ENCODE measurements at regions not wholly inside any gene's neighbourhood (a gene's known extent, or its start where the extent isn't known, plus 50 kb on each side); places are given as distances from the start of the nearest gene placed in this dataset.

DNA sequence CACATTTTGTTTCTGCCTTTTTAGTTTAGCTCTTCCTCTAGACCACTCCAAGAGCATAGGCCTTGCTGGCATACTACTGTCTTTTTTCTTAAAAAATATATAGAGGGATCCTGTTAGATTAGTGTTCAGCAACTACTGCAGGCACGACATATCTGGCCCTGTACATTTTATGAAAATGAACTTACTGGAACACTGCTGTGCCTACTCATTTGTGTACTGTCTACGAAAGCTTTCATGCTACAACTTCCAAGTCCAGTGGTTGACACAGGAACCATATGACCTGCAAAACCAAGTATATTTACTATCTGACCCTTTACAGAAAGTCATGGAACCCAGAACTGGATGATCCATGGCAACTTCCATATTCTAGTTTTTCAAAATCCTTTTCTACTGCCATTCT is 66.6 kb upstream of the SPTLC3 start:
- no peak for TF ChIP-seq EZH2 (IDR thresholded peaks at IDR 0.05; ENCODE audit: low read length)
- TF ChIP-seq, protein P1, sequence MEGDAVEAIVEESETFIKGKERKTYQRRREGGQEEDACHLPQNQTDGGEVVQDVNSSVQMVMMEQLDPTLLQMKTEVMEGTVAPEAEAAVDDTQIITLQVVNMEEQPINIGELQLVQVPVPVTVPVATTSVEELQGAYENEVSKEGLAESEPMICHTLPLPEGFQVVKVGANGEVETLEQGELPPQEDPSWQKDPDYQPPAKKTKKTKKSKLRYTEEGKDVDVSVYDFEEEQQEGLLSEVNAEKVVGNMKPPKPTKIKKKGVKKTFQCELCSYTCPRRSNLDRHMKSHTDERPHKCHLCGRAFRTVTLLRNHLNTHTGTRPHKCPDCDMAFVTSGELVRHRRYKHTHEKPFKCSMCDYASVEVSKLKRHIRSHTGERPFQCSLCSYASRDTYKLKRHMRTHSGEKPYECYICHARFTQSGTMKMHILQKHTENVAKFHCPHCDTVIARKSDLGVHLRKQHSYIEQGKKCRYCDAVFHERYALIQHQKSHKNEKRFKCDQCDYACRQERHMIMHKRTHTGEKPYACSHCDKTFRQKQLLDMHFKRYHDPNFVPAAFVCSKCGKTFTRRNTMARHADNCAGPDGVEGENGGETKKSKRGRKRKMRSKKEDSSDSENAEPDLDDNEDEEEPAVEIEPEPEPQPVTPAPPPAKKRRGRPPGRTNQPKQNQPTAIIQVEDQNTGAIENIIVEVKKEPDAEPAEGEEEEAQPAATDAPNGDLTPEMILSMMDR (optimal IDR thresholded peaks at IDR 0.05 in 1 of 3, IDR thresholded peaks at IDR 0.05 in 1 of 3, conservative IDR thresholded peaks at IDR 0.05 in 1 of 3; ENCODE audit: extremely low read depth in 1 of 3, insufficient read depth in 2 of 3, low read length in 3 of 3), result no peak
- Histone ChIP-seq H3K79me2 (ENCODE audit: control insufficient read depth, insufficient read depth, low read length) (no peaks in the 10 kb centered on the region), H2AFZ (ENCODE audit: control insufficient read depth, low read length) (no peak overlapping the region), H3K4me3 (ENCODE audit: control insufficient read depth in 2 of 3, extremely low read depth in 1 of 3, insufficient read depth in 2 of 3, low read depth in 1 of 3, low read length in 3 of 3) (no peak overlapping the region), H3K4me2 (ENCODE audit: control insufficient read depth, extremely low read depth, insufficient read depth, low read depth, low read length) (no peak overlapping the region), H3K36me3 (ENCODE audit: control insufficient read depth in 2 of 2, extremely low read depth in 1 of 2, insufficient read depth in 2 of 2, low read length in 2 of 2) (no peaks in the 10 kb centered on the region), H4K20me1 (ENCODE audit: control insufficient read depth, extremely low read depth, insufficient read depth, low read length) (no peaks in the 10 kb centered on the region), H3K27me3 (ENCODE audit: control insufficient read depth, extremely low read depth, insufficient read depth, low read length) (no peaks in the 10 kb centered on the region), H3K9me3 (ENCODE audit: control insufficient read depth, low read depth, low read length) (no peaks in the 10 kb centered on the region), H3K9me1 (ENCODE audit: control insufficient read depth, extremely low read depth, insufficient read depth, low read length) (no peaks in the 10 kb centered on the region), H3K27ac (ENCODE audit: control insufficient read depth, insufficient read depth, low read length) (no peak overlapping the region), H3K4me1 (ENCODE audit: control insufficient read depth, extremely low read depth, insufficient read depth, low read length) (peaks cover 3% of the 10 kb centered on the region), H3K9ac (ENCODE audit: control insufficient read depth, extremely low read depth, insufficient read depth, low read length) (no peak overlapping the region)
- no peak for FAIRE-seq
- dilution Hi-C loops (cut with MboI; ENCODE audit: extremely low pct_ligation_motif_present, low sequenced_read_pairs), result no loop called here
- DNase-seq (ENCODE audit: low read depth, low spot score), result no peak

DNA sequence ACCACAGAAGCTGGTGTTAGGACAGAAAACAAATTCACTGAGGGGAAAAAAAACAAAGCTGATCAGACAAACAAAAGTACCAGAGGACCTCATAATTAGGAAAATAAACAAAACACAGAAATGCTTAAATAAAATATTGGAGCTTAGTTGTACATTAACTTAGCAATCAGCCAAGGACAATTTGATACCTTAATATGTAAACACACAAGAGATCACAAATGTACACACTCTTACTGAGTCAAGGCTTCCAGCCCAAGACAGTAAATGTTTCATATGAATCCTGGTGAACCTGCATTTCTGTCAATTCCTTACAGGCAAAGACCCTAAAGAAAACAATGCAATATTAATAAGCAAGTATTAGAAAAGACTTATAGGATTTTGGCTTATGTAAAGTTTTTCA is 62.0 kb upstream of the SPTLC3 start:
- no peak overlapping the region for H3K4me3 ChIP-seq (ENCODE audit: control insufficient read depth in 2 of 3, extremely low read depth in 1 of 3, insufficient read depth in 2 of 3, low read depth in 1 of 3, low read length in 3 of 3)
- no peak overlapping the region for H3K4me2 ChIP-seq (ENCODE audit: control insufficient read depth, extremely low read depth, insufficient read depth, low read depth, low read length)
- H3K4me1 ChIP-seq (ENCODE audit: control insufficient read depth, extremely low read depth, insufficient read depth, low read length), result no peaks in the 10 kb centered on the region
- no peak for TF ChIP-seq EZH2 (IDR thresholded peaks at IDR 0.05; ENCODE audit: low read length)
- TF ChIP-seq, protein P1 (optimal IDR thresholded peaks at IDR 0.05 in 1 of 3, IDR thresholded peaks at IDR 0.05 in 1 of 3, conservative IDR thresholded peaks at IDR 0.05 in 1 of 3; ENCODE audit: extremely low read depth in 1 of 3, insufficient read depth in 2 of 3, low read length in 3 of 3), result no peak
- no peaks in the 10 kb centered on the region for H3K9me1 ChIP-seq (ENCODE audit: control insufficient read depth, extremely low read depth, insufficient read depth, low read length)
- no peaks in the 10 kb centered on the region for H3K27me3 ChIP-seq (ENCODE audit: control insufficient read depth, extremely low read depth, insufficient read depth, low read length)
- FAIRE-seq (no peak), DNase-seq (ENCODE audit: low read depth, low spot score) (no peak)
- H3K9me3 ChIP-seq (ENCODE audit: control insufficient read depth, low read depth, low read length), result no peaks in the 10 kb centered on the region
- no peaks in the 10 kb centered on the region for H3K79me2 ChIP-seq (ENCODE audit: control insufficient read depth, insufficient read depth, low read length)
- H2AFZ ChIP-seq (ENCODE audit: control insufficient read depth, low read length), result no peak overlapping the region
- H4K20me1 ChIP-seq (ENCODE audit: control insufficient read depth, extremely low read depth, insufficient read depth, low read length), result no peaks in the 10 kb centered on the region
- H3K9ac ChIP-seq (ENCODE audit: control insufficient read depth, extremely low read depth, insufficient read depth, low read length), result no peak overlapping the region
- H3K27ac ChIP-seq (ENCODE audit: control insufficient read depth, insufficient read depth, low read length), result no peak overlapping the region
- dilution Hi-C loops (cut with MboI; ENCODE audit: extremely low pct_ligation_motif_present, low sequenced_read_pairs), result no loop called here
- no peaks in the 10 kb centered on the region for H3K36me3 ChIP-seq (ENCODE audit: control insufficient read depth in 2 of 2, extremely low read depth in 1 of 2, insufficient read depth in 2 of 2, low read length in 2 of 2)
